ENCODE measurements at regions not wholly inside any gene's neighbourhood (a gene's known extent, or its start where the extent isn't known, plus 50 kb on each side); places are given as distances from the start of the nearest gene placed in this dataset.

DNA sequence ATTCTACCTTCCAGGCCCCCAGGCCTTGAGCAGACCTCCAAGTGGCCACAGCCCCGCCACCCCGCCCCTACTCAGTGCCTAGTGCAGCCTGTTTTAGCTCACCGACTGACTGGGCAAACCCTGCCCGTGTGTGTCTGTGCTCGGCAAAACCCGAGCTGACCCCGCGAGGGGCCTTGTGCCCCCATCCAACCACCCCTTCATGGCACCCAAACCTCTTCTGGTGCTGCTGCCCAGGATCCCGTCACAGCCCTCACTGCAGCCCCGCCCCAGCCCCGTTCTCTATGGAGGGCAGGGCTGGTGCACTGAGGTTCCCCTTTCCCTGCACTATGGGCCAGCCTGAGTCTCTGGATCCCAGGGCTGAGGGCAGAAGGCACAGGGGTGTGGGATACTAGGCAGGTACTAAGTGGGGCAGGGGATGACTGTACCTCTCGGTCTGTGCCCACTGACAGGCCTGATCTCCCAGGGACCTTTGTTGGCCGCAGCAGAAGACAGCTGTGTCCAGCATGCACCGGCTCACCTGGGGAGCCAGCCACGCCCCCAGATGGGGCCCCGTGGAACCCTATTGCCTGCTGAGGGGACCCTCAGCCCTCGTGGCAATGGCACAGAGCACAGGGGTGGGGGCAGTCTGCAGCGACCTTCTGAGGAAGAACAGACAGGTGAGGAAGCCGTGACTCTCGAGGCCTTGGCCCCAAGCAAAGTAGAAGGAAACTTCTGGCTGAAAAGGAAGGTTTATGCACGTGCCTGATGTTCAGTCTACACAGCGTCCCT lies 69.9 kb upstream of the OTOS start (continued):
- TF ChIP-seq SIN3A (conservative IDR thresholded peaks at IDR 0.05 in 1 of 2, IDR thresholded peaks at IDR 0.05 in 1 of 2; ENCODE audit: low read depth in 1 of 2, low read length in 2 of 2) (no peak), TAF7 (optimal IDR thresholded peaks at IDR 0.05; ENCODE audit: borderline replicate concordance, low read depth, low read length) (no peak), KDM1A (IDR thresholded peaks at IDR 0.05; ENCODE audit: borderline replicate concordance, low read length) (no peak), SP4 (IDR thresholded peaks at IDR 0.05; ENCODE audit: low read length) (no peak)
- TF ChIP-seq, protein P1, sequence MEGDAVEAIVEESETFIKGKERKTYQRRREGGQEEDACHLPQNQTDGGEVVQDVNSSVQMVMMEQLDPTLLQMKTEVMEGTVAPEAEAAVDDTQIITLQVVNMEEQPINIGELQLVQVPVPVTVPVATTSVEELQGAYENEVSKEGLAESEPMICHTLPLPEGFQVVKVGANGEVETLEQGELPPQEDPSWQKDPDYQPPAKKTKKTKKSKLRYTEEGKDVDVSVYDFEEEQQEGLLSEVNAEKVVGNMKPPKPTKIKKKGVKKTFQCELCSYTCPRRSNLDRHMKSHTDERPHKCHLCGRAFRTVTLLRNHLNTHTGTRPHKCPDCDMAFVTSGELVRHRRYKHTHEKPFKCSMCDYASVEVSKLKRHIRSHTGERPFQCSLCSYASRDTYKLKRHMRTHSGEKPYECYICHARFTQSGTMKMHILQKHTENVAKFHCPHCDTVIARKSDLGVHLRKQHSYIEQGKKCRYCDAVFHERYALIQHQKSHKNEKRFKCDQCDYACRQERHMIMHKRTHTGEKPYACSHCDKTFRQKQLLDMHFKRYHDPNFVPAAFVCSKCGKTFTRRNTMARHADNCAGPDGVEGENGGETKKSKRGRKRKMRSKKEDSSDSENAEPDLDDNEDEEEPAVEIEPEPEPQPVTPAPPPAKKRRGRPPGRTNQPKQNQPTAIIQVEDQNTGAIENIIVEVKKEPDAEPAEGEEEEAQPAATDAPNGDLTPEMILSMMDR (IDR thresholded peaks at IDR 0.05; ENCODE audit: control extremely low read depth in 1 of 3, insufficient read depth in 1 of 3, low read depth in 1 of 3, low read length in 3 of 3), result no peak
- TF ChIP-seq, protein P2, sequence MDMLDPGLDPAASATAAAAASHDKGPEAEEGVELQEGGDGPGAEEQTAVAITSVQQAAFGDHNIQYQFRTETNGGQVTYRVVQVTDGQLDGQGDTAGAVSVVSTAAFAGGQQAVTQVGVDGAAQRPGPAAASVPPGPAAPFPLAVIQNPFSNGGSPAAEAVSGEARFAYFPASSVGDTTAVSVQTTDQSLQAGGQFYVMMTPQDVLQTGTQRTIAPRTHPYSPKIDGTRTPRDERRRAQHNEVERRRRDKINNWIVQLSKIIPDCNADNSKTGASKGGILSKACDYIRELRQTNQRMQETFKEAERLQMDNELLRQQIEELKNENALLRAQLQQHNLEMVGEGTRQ (IDR thresholded peaks at IDR 0.05; ENCODE audit: low read length), result no peak

Data from H1 (cell line).